ENCODE measurements at regions not wholly inside any gene's neighbourhood (a gene's known extent, or its start where the extent isn't known, plus 50 kb on each side); places are given as distances from the start of the nearest gene placed in this dataset.

GRCh38 chr1:221880182-221880581, 138.3 kb upstream of the DUSP10 start:
- TF ChIP-seq CTCF (IDR thresholded peaks at IDR 0.05; ENCODE audit: poor library complexity) (no peak), EZH2phosphoT487 (IDR thresholded peaks at IDR 0.05; ENCODE audit: low read depth, severe bottlenecking, unreplicated experiment) (no peak)

Data from hepatocyte (in vitro differentiated cells).